ENCODE measurements at regions not wholly inside any gene's neighbourhood (a gene's known extent, or its start where the extent isn't known, plus 50 kb on each side); places are given as distances from the start of the nearest gene placed in this dataset.
A peak's percentile ranks its signal among the peaks of the same experiment; 100 is the strongest.

GRCh38 chr1:87804128-87804527, 475.4 kb downstream of the LMO4 start:
- TF ChIP-seq CTCF (conservative IDR thresholded peaks at IDR 0.05 in 1 of 2, IDR thresholded peaks at IDR 0.05 in 1 of 2; ENCODE audit: low read depth in 1 of 2, low read length in 2 of 2) = no peak
- no peak for TF ChIP-seq EZH2 (IDR thresholded peaks at IDR 0.05; ENCODE audit: low read length, missing control alignments)
- no peaks in the 10 kb centered on the region for H3K27me3 ChIP-seq (ENCODE audit: control insufficient read depth, insufficient read depth, low read length)

GRCh38 chr1:87805666-87806378, 477.1 kb downstream of the LMO4 start:
- TF ChIP-seq EZH2 (IDR thresholded peaks at IDR 0.05; ENCODE audit: low read length, missing control alignments) (no peak), CTCF (conservative IDR thresholded peaks at IDR 0.05 in 1 of 2, IDR thresholded peaks at IDR 0.05 in 1 of 2; ENCODE audit: low read depth in 1 of 2, low read length in 2 of 2) (no peak)
- H3K27me3 ChIP-seq (ENCODE audit: control insufficient read depth, insufficient read depth, low read length) = no peaks in the 10 kb centered on the region
- no peaks in the 10 kb centered on the region for H3K36me3 ChIP-seq (ENCODE audit: control insufficient read depth, insufficient read depth, low read length)
- no peaks in the 10 kb centered on the region for H3K79me2 ChIP-seq (ENCODE audit: control insufficient read depth, insufficient read depth, low read length)
- peak overlapping the region; percentile 40 for H2AFZ ChIP-seq (ENCODE audit: low read length)
- no peak overlapping the region for H3K9ac ChIP-seq (ENCODE audit: insufficient read depth, low read length)
- peak overlapping the region in 2 of 4 experiments; percentile 2 to 17 for H3K4me3 ChIP-seq (replicated peaks in 1 of 4; ENCODE audit: control extremely low read depth in 1 of 4, insufficient read depth in 1 of 4, low read depth in 3 of 4, low read length in 4 of 4)
- H3K4me2 ChIP-seq (ENCODE audit: extremely low read depth, insufficient read depth, low read length) = peak overlapping the region; percentile 62
- no peaks in the 10 kb centered on the region for H3K4me1 ChIP-seq (ENCODE audit: control insufficient read depth, extremely low read depth, insufficient read depth, low read length)
- H3K27ac ChIP-seq (ENCODE audit: insufficient read depth, low read length) = no peak overlapping the region
- peak; percentile 69 to 95 for DNase-seq (ENCODE audit: low read depth in 2 of 2)
- H4K20me1 ChIP-seq (ENCODE audit: control insufficient read depth, extremely low read depth, insufficient read depth, low read length) = no peaks in the 10 kb centered on the region
- H3K9me3 ChIP-seq (ENCODE audit: control insufficient read depth, insufficient read depth, low read depth, low read length) = no peaks in the 10 kb centered on the region

More at GRCh38 chr1:87804128-87804527, 475.4 kb downstream of the LMO4 start:
- H2AFZ ChIP-seq (ENCODE audit: low read length) = no peak overlapping the region
- H3K4me1 ChIP-seq (ENCODE audit: control insufficient read depth, extremely low read depth, insufficient read depth, low read length) = no peaks in the 10 kb centered on the region
- no peak overlapping the region for H3K4me3 ChIP-seq (replicated peaks in 1 of 4; ENCODE audit: control extremely low read depth in 1 of 4, insufficient read depth in 1 of 4, low read depth in 3 of 4, low read length in 4 of 4)
- H3K9ac ChIP-seq (ENCODE audit: insufficient read depth, low read length) = no peak overlapping the region
- no peaks in the 10 kb centered on the region for H3K9me3 ChIP-seq (ENCODE audit: control insufficient read depth, insufficient read depth, low read depth, low read length)
- DNase-seq (ENCODE audit: low read depth in 2 of 2) = no peak
- no peak overlapping the region for H3K4me2 ChIP-seq (ENCODE audit: extremely low read depth, insufficient read depth, low read length)
- H3K27ac ChIP-seq (ENCODE audit: insufficient read depth, low read length) = no peak overlapping the region
- no peaks in the 10 kb centered on the region for H3K79me2 ChIP-seq (ENCODE audit: control insufficient read depth, insufficient read depth, low read length)
- H3K36me3 ChIP-seq (ENCODE audit: control insufficient read depth, insufficient read depth, low read length) = no peaks in the 10 kb centered on the region
- H4K20me1 ChIP-seq (ENCODE audit: control insufficient read depth, extremely low read depth, insufficient read depth, low read length) = no peaks in the 10 kb centered on the region

GRCh38 chr1:87806379-87807094, 477.9 kb downstream of the LMO4 start:
- no peaks in the 10 kb centered on the region for H3K4me1 ChIP-seq (ENCODE audit: control insufficient read depth, extremely low read depth, insufficient read depth, low read length)
- H3K27ac ChIP-seq (ENCODE audit: insufficient read depth, low read length) = no peak overlapping the region
- H2AFZ ChIP-seq (ENCODE audit: low read length) = peak overlapping the region; percentile 40
- no peaks in the 10 kb centered on the region for H3K9me3 ChIP-seq (ENCODE audit: control insufficient read depth, insufficient read depth, low read depth, low read length)
- no peak overlapping the region for H3K9ac ChIP-seq (ENCODE audit: insufficient read depth, low read length)
- peak overlapping the region; percentile 62 for H3K4me2 ChIP-seq (ENCODE audit: extremely low read depth, insufficient read depth, low read length)
- H3K4me3 ChIP-seq (replicated peaks in 1 of 4; ENCODE audit: control extremely low read depth in 1 of 4, insufficient read depth in 1 of 4, low read depth in 3 of 4, low read length in 4 of 4) = peak overlapping the region in 2 of 4 experiments; percentile 2 to 17
- TF ChIP-seq CTCF (conservative IDR thresholded peaks at IDR 0.05 in 1 of 2, IDR thresholded peaks at IDR 0.05 in 1 of 2; ENCODE audit: low read depth in 1 of 2, low read length in 2 of 2) = no peak
- TF ChIP-seq EZH2 (IDR thresholded peaks at IDR 0.05; ENCODE audit: low read length, missing control alignments) = no peak
- H3K27me3 ChIP-seq (ENCODE audit: control insufficient read depth, insufficient read depth, low read length) = no peaks in the 10 kb centered on the region
- H4K20me1 ChIP-seq (ENCODE audit: control insufficient read depth, extremely low read depth, insufficient read depth, low read length) = no peaks in the 10 kb centered on the region
- DNase-seq (ENCODE audit: low read depth in 2 of 2) = no peak
- no peaks in the 10 kb centered on the region for H3K79me2 ChIP-seq (ENCODE audit: control insufficient read depth, insufficient read depth, low read length)
- no peaks in the 10 kb centered on the region for H3K36me3 ChIP-seq (ENCODE audit: control insufficient read depth, insufficient read depth, low read length)

Measured in fibroblast of lung (primary cell).